ENCODE measurements at regions not wholly inside any gene's neighbourhood (a gene's known extent, or its start where the extent isn't known, plus 50 kb on each side); places are given as distances from the start of the nearest gene placed in this dataset.
"Not testable (repeated sequence)": the region's sequence is repeated elsewhere in the genome, so short reads cannot be mapped to it uniquely, and the experiment has no call there.

DNA sequence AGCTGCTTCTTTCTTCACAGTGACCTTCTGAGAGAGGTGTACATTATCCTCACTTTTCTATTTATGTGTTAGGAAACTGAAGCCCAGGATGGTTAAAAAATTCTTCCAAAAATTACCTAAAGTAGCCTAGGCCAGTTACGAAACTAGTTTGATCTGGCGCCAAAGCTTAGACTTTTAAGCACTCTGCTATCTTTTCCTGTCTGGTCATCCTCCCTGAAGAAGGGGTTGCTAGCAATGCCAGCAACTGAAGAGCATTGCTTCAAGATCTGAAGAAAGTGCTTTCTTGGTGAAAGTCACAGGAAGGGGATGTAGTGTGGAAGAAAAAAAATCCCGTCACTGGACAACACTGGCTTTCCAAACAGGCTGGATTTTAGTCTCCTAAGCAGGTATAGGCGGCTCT, 618.8 kb upstream of the GRM7 start:
- no peak for DNase-seq

DNA sequence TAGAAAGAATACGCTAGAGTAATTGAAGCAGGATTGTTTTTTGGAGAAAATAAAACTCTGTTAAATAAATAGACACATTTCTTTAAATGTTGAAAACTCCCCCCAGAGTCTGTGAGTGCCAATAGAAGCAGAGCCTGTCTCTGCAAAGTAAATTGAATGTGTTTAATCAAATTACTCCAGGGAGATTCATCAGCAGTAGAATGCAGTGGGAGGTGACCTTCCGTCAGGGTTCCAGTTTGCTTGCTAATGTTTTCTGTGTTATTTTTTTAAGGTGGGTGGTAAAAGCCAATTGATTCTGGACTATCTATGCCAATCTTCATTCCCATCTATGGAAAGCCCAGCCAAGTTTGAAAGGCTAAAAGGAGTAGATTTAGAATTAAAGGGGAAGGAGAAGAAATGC, 612.4 kb upstream of the GRM7 start:
- DNase-seq = no peak

DNA sequence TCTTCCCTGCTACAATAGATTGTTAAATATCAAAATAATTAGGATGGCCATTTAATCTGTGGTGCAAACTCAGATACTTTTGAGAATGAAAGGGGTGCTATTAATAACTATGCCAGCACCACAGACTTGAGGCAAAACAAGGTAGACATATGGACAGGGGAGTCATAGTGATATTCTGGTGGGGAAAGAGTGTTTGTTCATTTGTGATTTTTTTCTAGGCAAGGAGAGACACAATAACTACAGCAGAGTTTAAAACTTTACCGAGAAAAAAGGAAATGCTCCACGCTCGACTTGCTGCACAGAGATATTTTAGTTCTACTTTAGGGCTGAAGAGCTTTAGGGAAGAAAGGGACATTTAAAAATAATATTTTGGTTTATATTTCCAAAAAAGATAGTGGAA, 611.2 kb upstream of the GRM7 start:
- no peak for DNase-seq

DNA sequence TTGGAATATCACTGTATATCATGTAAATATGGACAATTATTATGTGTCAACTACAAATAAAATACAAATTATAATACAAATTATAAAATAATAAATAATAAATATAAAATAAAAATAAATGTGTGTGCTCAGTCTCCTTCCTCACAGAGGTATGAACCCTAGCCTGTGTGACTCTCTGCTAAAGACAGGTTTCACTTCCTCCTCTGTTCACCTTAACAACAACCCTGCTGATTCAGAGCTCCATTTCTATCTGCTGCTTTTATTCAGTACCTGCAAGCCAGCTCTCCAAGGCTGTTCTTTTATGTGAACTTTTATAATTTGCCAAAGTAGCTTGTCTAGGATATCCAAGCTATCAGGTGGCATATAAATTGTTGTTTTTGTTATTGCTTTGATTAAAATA, 610.7 kb upstream of the GRM7 start:
- no peak for DNase-seq

DNA sequence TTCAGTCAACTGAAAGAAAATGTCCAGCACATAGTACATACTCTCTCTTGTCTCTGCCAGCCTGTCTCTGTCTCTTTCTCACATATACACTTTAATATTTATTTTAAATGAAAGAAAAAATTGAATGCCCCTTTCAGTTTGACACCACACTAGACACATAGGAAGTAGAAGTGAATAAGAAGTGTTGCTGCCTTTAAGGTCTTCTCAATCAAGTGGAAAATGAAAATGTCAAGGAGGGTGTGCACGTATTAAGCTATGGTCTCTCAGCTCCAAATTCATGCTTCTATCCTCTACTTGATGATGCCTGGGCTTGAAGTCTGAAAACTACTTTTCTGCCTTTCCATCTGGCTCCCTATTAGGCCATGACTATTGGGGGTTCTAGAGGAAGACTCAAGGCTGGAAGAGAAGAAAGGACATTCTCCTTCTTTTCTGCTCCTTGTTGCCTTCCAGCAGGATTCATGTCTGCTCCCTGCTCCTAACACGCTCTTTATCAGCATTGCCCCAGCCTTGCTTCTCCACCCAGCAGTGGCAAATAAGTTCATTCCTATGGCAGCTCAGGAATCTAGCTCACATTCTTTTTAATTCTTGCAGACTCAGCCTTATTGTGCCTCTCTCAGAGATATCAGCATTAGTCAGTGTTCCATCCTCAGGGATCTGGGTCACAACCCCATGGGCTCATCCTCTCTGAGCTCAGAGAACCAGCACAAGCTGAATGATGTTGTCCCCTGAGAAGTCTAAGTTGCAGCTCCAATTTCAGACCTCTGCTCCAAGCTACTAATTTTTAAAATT, 609.1 kb upstream of the GRM7 start:
- DNase-seq = no peak

DNA sequence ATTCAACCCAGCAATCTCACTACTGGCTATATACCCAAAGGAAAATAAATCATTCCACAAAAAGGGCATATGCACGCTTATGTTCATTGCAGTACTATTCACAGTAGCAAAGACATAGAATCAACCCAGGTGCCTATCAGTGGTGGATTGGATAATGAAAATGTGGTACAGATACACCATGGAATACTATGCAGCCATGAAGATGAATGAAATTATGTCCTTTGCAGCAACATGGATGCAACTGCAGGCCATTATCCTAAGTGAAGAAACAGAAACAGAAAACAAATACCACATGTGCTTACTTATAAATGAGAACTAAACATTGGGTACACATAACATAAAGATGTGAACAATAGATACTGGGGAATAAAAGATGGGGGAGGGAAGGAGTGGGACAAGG, 606.4 kb upstream of the GRM7 start:
- no peak for DNase-seq

DNA sequence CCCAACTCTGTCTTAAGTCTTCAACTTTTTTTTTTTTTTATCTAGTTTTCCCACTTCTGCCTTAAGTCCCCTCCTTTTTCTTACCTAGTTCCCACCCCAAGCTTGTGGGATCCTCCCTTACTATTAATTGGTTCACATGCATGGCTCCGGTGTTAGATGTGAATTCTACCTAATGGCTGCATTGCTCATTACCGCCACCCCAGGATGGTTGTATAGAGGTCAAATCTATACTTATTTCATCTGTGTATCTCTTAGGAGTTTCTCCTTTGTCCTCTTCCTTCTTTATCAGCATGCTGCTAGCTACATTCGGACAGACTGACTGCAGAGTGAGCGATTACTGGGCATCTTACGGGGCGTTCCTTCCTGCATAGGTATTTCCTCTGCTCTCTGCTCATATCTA, 605.7 kb upstream of the GRM7 start:
- no peak for DNase-seq

DNA sequence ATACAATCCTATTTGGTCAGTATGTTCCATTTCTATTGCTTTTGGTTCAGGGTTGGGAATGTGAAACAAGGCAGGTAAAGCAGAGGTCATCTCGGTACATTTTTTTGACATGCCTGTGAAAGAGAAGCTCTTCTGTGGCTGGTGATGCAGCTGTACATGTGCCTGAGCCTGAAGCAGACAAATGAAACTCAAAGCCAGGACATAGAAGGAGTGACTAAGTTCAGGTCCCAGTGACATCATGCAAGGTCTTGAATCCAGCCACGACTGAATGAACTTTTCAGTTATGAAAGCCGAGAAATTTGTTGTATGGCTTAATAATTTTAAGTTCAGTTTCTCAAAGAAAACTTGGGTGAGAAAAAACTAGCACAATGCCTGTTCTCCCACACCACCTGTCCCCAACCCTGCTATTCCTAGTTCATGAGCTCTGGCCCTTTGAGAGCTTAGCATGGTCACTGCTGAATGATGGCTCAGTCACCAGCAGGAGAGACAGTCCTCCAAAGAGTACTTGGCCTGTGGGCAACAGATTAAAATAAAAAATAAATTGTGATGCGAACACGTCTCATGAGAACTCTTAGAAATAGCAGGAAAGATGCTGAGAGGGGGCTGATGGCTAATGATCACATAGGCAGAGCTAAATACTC, 600.2 kb upstream of the GRM7 start:
- no peak for DNase-seq

DNA sequence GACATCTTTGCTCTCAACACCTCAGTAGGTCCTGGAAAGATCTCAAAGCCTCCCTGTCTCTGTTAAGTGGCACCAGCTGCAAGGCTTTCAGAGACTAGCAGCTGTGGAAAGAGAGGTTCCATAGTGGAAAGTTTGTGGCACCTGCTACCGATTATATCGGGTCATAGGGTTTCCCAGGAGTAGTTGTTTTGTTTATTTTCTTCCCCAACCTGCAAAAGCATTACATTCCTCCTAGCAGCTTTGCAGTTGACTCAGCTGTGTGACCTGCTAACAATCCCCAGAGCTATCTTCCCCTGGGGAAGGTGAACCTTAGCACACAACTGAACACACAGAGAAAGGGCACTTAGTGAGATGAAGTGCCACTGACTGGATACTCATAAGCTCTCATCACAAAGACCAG, 598.9 kb upstream of the GRM7 start:
- DNase-seq = no peak

DNA sequence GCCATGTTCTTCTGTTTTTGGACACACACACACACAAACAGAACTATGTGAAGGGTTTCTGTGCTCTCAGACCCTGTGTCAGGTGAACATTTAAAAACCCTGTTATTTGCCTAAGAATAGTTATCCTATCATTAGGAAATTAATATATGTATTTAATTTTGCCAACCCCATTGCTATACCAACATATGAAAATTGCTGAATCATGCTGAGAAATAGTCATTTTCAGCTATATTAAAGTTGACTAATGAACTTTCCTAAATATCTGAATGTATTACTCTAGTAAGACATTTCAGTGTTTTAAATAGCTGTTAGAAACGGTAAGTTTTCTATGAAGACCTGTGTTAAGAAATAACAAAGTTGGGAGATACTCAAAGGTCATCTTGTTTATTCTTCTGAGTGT, 596.9 kb upstream of the GRM7 start:
- DNase-seq = no peak

DNA sequence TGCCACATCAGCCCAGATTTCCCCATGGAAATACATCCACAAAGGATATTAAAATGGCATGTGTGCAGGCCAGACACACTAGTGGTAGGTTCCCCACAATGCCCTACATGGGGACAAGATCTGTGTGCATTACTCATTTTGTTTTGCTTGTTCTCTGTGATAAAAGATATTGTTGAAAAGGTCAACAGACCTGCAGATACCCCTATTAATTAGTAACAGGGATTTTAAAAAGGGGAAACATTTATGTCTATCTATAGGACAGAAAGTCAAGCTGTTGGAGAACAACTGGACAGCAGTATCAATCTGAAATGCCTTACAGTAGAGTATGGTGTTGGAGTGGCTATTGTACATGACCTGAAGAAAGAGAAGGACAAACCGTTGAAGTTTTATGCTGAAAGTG, 596.0 kb upstream of the GRM7 start:
- DNase-seq = no peak

DNA sequence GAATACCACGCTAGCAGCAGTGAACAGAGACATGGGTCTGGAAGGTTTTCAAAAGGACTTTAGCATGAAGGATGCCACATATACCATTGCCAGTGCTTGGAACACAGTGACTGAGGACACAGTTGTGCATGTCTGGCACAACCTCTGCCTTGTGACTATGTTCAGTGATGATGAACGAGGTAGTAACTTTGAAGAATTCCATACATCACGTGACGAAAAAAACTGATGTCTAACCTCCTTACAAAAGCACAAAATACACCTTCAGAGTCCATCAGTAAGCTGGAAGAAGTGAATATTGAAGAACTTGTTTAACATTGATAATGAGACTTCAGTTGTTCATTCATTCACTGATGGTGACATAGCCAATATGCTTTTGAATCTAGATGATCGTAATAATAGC, 594.8 kb upstream of the GRM7 start:
- no peak for DNase-seq

DNA sequence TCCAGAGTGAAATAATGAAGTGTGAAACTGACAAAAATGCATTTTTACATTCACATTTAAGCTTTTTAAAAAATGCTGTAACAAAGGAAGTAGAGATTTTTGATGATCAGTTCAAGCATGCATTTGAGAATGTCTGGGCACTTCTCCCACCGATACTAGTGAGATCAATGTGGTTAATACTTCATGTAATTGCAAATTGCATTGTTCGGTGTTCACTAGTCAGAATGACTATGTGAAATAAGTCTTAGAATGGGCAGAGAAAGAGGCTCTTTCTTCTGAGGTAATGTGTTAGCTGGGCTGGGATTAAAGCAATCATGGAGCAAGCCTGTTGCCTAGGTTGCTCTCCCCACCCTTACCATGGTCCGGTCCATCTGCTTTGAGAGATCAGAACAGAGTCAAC, 587.0 kb upstream of the GRM7 start:
- no peak for DNase-seq

DNA sequence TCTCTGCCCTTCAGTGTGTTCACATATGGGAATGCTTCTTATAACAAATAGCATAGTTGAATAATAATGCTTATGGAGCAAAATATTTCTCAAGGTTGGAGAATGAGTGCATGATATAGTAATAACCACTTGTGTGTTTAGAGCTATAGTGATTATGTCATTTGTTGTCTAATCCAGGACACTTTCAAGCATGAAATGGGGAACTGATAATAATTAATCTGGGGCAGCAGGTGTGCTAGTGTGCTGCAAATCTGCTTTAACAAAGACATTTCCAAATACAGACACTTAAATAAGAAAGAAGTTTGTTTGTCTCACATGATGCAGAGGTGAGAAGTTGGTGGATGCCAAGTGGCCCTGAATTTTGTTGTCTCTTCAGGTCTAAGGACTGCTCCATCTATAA, 579.3 kb upstream of the GRM7 start:
- DNase-seq = no peak

DNA sequence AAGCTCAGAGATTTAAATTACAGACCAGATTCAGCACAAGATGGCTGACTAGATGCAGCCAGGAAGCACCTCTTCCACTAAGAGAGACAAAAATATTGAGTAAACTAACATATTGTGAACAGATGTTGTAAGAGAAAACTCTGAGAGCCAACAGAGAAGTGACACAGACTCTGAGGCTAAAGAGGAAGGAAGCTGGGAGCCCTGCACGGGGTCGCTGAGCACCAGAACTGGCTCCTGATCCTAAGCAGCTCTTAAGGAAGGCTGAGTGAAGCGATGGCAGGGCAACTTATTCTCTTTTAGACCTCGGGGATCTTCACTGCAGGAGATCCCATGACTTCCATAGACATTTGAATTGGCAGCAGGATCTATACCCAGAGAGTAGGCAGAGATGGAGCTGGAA, 578.0 kb upstream of the GRM7 start:
- DNase-seq = peak; percentile 6

DNA sequence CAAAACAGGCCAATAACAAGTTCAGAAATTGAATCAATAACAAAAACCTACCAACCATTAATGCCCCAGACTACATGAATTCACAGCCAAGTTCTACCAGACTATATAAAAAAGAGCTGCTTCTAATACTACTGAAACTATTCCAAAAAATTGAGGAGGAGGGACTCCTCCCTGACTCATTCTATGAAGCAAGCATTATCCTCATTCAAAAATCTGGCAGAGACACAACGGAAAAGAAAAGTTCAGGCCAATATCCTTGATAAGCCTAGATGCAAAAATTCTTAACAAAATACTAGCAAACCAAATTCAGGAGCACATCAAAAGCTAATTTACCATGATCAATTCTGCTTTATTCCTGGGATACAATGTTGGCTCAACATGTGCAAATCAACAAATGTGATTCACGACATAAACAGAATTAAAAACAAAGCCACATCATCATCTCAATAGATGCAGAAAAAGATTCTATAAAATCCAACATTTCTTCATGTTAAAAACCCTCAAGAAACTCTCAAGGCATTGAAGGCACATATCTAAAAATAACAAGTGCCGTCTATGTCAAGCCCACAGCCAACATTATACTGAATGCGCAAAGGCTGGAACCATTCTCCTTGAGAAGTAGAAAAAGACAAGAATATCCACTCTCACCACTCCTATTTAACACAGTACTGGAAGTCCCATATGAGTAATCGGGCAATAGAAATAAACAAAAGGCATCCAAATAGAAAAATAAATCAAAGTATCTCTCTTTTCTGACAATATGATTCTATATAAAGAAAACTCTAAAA, 573.6 kb upstream of the GRM7 start:
- DNase-seq = no peak

DNA sequence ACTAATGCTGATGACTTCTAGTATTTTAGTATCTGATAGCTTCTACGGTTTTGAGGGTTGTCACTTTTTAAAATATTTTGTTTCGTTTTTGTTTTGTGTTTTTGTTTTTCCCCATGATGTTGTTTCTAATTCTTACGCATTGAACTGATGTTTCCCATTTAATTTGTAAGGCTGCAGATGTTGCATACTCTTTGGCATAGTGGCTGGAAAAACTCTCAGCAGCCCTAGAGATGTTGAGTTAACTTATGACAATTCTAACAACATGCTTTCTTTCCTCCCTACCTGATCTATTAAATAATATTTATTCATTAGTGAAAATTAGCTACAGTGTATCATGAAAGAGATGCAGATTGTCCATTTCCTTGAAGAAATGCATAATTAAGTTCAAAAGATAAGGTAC, 559.3 kb upstream of the GRM7 start:
- DNase-seq = no peak

DNA sequence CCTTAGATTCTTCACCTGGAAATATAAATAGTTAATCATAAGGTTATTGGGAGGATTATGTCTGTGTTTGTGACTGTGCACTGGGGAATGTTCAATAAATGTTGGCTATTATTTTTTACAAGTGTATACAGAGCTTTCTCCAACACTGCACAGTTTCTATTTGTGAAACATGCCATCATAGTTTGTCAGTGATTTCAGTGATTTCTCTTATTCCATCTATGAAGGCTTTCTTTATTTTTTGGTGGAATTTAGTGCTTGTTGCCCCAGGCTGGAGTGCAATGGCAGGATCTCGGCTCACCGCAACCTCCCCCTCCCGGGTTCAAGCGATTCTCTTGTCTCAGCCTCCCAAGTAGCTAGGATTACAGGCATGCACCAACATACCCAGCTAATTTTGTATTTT, 545.0 kb upstream of the GRM7 start:
- no peak for DNase-seq

DNA sequence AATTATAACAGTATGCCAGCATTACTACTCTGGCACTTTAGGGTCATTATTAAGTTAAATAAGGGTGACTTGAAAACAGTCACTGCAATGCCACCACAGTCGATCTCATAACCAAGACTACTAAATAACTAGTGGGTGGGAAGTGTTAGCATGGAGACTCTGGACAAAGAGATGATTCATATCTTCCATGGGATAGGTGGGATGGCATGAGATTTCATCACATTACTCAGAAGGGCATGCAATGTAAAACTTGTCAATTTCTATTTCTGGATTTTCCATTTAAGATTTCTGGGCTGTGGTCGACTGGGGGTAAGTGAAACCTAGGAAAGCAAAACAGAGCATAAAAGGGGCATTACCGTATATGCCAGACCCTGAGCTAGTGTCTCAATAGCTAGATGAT, 538.9 kb upstream of the GRM7 start:
- DNase-seq = no peak

DNA sequence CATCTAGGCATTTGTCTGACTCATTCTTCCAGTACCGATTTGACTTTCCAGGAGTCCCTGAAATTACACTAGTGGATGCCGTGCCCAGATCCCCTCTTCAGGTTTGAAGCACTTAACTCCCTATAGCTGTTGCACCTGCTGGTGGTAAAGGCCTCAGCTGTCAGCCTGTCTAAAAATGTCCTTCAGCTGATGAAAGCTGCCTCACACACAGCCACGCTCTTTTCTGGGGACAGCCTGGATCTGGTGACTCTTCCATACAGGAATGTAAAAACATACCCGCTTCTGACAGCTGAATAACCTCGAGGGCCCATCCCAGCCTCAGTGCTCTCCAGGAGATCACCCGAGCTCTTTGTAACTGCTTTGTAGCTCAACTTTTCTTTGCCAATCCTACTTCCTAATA, 534.1 kb upstream of the GRM7 start:
- DNase-seq = no peak

DNA sequence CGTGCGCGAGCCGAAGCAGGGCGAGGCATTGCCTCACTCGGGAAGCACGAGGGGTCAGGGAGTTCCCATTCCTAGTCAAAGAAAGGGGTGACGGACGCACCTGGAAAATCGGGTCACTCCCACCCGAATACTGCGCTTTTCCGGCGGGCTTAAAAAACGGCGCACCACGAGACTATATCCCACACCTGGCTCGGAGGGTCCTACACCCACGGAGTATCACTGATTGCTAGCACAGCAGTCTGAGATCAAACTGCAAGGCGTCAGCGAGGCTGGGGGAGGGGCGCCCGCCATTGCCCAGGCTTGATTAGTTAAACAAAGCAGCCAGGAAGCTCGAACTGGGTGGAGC, 520.0 kb upstream of the GRM7 start:
- DNase-seq = not testable (repeated sequence)

DNA sequence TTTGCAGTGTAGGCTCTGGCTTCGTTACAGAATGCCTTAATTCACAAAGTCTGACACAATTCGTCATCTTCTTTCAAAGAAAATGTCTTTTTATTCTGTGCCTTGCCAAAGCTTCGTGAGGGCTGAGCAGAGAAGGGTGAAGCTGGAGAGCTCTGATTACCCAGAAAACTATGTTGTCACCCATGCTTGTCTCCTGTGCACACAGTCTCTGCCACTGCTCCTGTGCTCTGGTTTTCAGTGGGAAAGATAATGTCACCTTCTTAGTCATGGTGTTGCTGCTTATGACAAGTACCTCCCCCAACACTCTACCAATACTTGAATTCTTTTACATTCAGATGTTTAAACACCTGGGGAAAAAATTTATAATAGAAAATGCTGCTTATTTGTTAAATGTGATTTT, 509.2 kb upstream of the GRM7 start:
- DNase-seq = no peak

DNA sequence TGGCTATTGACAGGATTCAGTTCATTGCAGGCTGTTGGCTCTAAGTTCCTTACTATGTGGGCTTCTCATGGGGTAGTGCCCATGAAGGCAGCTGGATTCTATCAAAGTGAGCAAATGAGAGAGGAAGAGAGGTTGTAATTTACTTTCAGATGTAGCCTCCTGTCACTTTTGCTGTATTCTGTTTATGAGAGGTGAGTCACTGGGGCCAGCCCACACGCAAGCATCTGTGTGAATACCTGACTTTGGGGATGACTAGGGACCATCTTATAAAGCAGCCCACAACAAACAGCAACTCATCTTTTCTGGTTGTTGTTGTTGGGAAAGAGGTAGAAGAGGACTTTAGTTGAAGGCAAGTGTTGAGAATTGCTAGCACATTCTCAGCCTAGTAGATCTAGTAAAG, 506.3 kb upstream of the GRM7 start:
- DNase-seq = no peak

DNA sequence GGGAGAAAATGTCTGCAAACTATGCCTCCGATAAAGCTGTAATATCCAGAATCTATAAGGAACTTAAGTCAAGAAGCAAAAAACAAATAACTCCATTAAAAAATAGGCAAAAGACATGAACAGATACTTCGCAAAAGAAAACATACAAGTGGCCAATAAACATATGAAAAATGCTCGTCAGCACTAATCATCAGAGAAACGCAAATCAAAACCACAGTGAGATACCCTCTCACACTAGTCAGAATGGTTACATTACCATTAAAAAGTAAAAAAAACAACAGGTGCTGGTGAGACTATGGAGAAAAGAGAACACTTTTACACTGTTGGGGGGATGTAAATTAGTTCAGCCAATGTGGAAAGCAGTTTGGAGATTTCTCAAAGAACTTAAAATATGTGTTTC, 498.5 kb upstream of the GRM7 start:
- no peak for DNase-seq
